ENCODE measurements at regions not wholly inside any gene's neighbourhood (a gene's known extent, or its start where the extent isn't known, plus 50 kb on each side); places are given as distances from the start of the nearest gene placed in this dataset.

- TF ChIP-seq POLR2AphosphoS5 (IDR thresholded peaks at IDR 0.05; ENCODE audit: low read depth, low read length) (no peak), CTCF (IDR thresholded peaks at IDR 0.05 in 2 of 3, conservative IDR thresholded peaks at IDR 0.05 in 1 of 3; ENCODE audit: borderline replicate concordance in 1 of 3, insufficient read depth in 1 of 3, low read depth in 2 of 3, low read length in 2 of 3) (no peak), SIN3A (IDR thresholded peaks at IDR 0.05; ENCODE audit: low read depth) (no peak), EGR1 (IDR thresholded peaks at IDR 0.05; ENCODE audit: low read depth) (no peak), EZH2phosphoT487 (IDR thresholded peaks at IDR 0.05; ENCODE audit: borderline replicate concordance) (no peak), ATF3 (IDR thresholded peaks at IDR 0.05) (no peak), YY1 (IDR thresholded peaks at IDR 0.05; ENCODE audit: extremely low read depth, insufficient replicate concordance, low read depth, low read length) (no peak), CEBPB (IDR thresholded peaks at IDR 0.05; ENCODE audit: low read depth) (no peak), POLR2A (IDR thresholded peaks at IDR 0.05; ENCODE audit: borderline replicate concordance, extremely low read depth, insufficient read depth, insufficient read length) (no peak)
- TF ChIP-seq, protein P1, sequence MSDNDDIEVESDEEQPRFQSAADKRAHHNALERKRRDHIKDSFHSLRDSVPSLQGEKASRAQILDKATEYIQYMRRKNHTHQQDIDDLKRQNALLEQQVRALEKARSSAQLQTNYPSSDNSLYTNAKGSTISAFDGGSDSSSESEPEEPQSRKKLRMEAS (IDR thresholded peaks at IDR 0.05), result no peak
- TF ChIP-seq, protein P2, sequence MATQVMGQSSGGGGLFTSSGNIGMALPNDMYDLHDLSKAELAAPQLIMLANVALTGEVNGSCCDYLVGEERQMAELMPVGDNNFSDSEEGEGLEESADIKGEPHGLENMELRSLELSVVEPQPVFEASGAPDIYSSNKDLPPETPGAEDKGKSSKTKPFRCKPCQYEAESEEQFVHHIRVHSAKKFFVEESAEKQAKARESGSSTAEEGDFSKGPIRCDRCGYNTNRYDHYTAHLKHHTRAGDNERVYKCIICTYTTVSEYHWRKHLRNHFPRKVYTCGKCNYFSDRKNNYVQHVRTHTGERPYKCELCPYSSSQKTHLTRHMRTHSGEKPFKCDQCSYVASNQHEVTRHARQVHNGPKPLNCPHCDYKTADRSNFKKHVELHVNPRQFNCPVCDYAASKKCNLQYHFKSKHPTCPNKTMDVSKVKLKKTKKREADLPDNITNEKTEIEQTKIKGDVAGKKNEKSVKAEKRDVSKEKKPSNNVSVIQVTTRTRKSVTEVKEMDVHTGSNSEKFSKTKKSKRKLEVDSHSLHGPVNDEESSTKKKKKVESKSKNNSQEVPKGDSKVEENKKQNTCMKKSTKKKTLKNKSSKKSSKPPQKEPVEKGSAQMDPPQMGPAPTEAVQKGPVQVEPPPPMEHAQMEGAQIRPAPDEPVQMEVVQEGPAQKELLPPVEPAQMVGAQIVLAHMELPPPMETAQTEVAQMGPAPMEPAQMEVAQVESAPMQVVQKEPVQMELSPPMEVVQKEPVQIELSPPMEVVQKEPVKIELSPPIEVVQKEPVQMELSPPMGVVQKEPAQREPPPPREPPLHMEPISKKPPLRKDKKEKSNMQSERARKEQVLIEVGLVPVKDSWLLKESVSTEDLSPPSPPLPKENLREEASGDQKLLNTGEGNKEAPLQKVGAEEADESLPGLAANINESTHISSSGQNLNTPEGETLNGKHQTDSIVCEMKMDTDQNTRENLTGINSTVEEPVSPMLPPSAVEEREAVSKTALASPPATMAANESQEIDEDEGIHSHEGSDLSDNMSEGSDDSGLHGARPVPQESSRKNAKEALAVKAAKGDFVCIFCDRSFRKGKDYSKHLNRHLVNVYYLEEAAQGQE (IDR thresholded peaks at IDR 0.05; ENCODE audit: low read depth), result no peak
Observed at GRCh38 chr7:23927709-23928417, 217.8 kb downstream of the STK31 start.
